ENCODE measurements at regions not wholly inside any gene's neighbourhood (a gene's known extent, or its start where the extent isn't known, plus 50 kb on each side); places are given as distances from the start of the nearest gene placed in this dataset.

- DNase-seq, result no peak
- WGBS, 2 donors, result 70 to 81% methylated on average over 6 of the region's 6 CpGs
- Histone ChIP-seq H3K9me3 (no peaks in the 10 kb centered on the region), H3K4me3 (no peak overlapping the region), H3K36me3 (no peaks in the 10 kb centered on the region), H3K27ac (no peak overlapping the region), H3K27me3 (no peaks in the 10 kb centered on the region), H3K4me1 (no peaks in the 10 kb centered on the region)
- intact Hi-C loops (cut with DNase I), result no loop called here
- TF ChIP-seq CTCF (IDR thresholded peaks at IDR 0.05), result no peak
- TF ChIP-seq POLR2A (IDR thresholded peaks at IDR 0.05), result no peak
These were observed 51.5 kb upstream of the ARL15 start for GRCh38 chr5:54361691-54362411.

GRCh38 chr5:54360925-54361662 lies 50.7 kb upstream of the ARL15 start:
- H3K36me3 ChIP-seq, result no peaks in the 10 kb centered on the region
- no peak for DNase-seq
- H3K27ac ChIP-seq, result no peak overlapping the region
- H3K4me3 ChIP-seq, result no peak overlapping the region
- no peaks in the 10 kb centered on the region for H3K9me3 ChIP-seq
- no peaks in the 10 kb centered on the region for H3K4me1 ChIP-seq
- 75 to 84% methylated on average over 2 of the region's 2 CpGs for WGBS, 2 donors
- no peaks in the 10 kb centered on the region for H3K27me3 ChIP-seq
- no peak for TF ChIP-seq POLR2A (IDR thresholded peaks at IDR 0.05)
- no peak for TF ChIP-seq CTCF (IDR thresholded peaks at IDR 0.05)
- intact Hi-C loops (cut with DNase I), result no loop called here

Measured in esophagus squamous epithelium (tissue), 5 donors.